Panc1 (cell line): ENCODE measurements at regions not wholly inside any gene's neighbourhood (a gene's known extent, or its start where the extent isn't known, plus 50 kb on each side); places are given as distances from the start of the nearest gene placed in this dataset.

Source experiments
- ATAC-seq: fragments of 200-7000 bp; cut with Tn5 transposase; 2 replicates; pipeline ENCODE4 v1.9.1; 2020; ENCODE audit warnings: mild to moderate bottlenecking, moderate library complexity
- BruUV-seq: library from RNA; stranded (reverse); fragments of 400-500 nt; replicated peaks from 2 replicates; lab custom pipeline; 2021; lab: Mats Ljungman, UMichigan
- CTCF ChIA-PET: fragments of 300-600 bp; sonication (Branson Sonifier 250); formaldehyde crosslinking; loops from one replicate; lab custom pipeline; 2022; ENCODE audit warnings: antibody characterized with exemption; lab: Charles Lee
- POLR2A ChIA-PET: fragments of 300-600 bp; sonication (Branson Sonifier 250); formaldehyde crosslinking; loops from one replicate; lab custom pipeline; 2022; ENCODE audit warnings: antibody characterized with exemption; lab: Charles Lee
- DNase-seq: peaks from one replicate; pipeline ENCODE4 v3.0.0-alpha.2; 2010; ENCODE audit warnings: low read depth, low spot score
- H3K27ac ChIP-seq: 2 replicates; pipeline ENCODE4 v1.5.1; 2011; ENCODE audit warnings: mild to moderate bottlenecking, low read length, inconsistent platforms
- H3K27me3 ChIP-seq: fragments of 200-500 bp; sonication (Bioruptor generic); 2 replicates; pipeline ENCODE4 v1.6.0; 2014; ENCODE audit warnings: low read length, inconsistent platforms; ENCODE audit not compliant: control insufficient read depth, insufficient read depth
- H3K36me3 ChIP-seq: fragments of 200-500 bp; sonication (Bioruptor generic); 2 replicates; pipeline ENCODE4 v1.5.1; 2014; ENCODE audit warnings: inconsistent platforms, mild to moderate bottlenecking, low read length, moderate library complexity; ENCODE audit not compliant: control insufficient read depth, insufficient read depth
- H3K4me1 ChIP-seq: 2 replicates; pipeline ENCODE4 v1.5.1; 2011; ENCODE audit warnings: inconsistent platforms, mild to moderate bottlenecking, low read length, moderate library complexity; ENCODE audit not compliant: control insufficient read depth, insufficient read depth
- H3K4me3 ChIP-seq, 2 experiments: 2 replicates each; pipeline ENCODE4 v1.5.1; 2011 to 2012; ENCODE audit warnings: low read depth in 2 of 2, low read length in 2 of 2, mild to moderate bottlenecking in 2 of 2, inconsistent platforms in 1 of 2, moderate library complexity in 1 of 2
- H3K9me3 ChIP-seq: fragments of 200-500 bp; sonication (Bioruptor generic); 2 replicates; pipeline ENCODE4 v1.5.1; 2014; ENCODE audit warnings: low read depth, mild to moderate bottlenecking, inconsistent platforms, low read length, moderate library complexity; ENCODE audit not compliant: control insufficient read depth, insufficient read depth
- CTCF ChIP-seq: fragments of 450-650 bp; IDR thresholded peaks from 2 replicates; pipeline ENCODE4 v1.5.1; 2017; ENCODE audit warnings: mild to moderate bottlenecking
- POLR2AphosphoS5 ChIP-seq: IDR thresholded peaks from 2 replicates; pipeline ENCODE4 v1.6.1; 2012; ENCODE audit warnings: mild to moderate bottlenecking, low read depth, low read length, moderate library complexity
- REST ChIP-seq, 2 experiments: IDR thresholded peaks; 2 replicates each; pipeline ENCODE4 v1.6.1; 2011 to 2012; ENCODE audit warnings: low read depth in 2 of 2, control low read depth in 1 of 2, low read length in 1 of 2, mild to moderate bottlenecking in 1 of 2, moderate library complexity in 1 of 2; ENCODE audit not compliant: insufficient read depth in 1 of 2
- SIN3A ChIP-seq: IDR thresholded peaks from 2 replicates; pipeline ENCODE4 v1.6.1; 2012; ENCODE audit warnings: low read depth, mild to moderate bottlenecking, low read length, moderate library complexity, borderline replicate concordance; ENCODE audit not compliant: insufficient read depth
- TCF7L2 ChIP-seq: IDR thresholded peaks from 2 replicates; pipeline ENCODE4 v1.6.1; 2011; ENCODE audit warnings: mild to moderate bottlenecking, low read depth, low read length, inconsistent platforms
- in situ Hi-C: cut with HindIII; loops from 2 replicates; pipeline ENCODE4 v1.10.0; 2016; ENCODE audit warnings: low sequenced_read_pairs, low pct_unique_long_range_greater_than_20kb
- intact Hi-C: fragments of 100-400 bp; cut with micrococcal nuclease; formaldehyde crosslinking; loops from one replicate; pipeline ENCODE4 v1.10.0; 2022; ENCODE audit not compliant: unreplicated experiment

GRCh38 chr1:84758476-84758875 lies 68.2 kb upstream of the SSX2IP start:
- intact Hi-C loops = loop anchor here (10.0 kb wide), 1 partner anchor 324 kb away; no protein-coding TSS in a partner anchor
- in situ Hi-C loops = loop anchor here (10.0 kb wide), 1 partner anchor 844 kb away; no protein-coding TSS in a partner anchor
- TF ChIP-seq CTCF (no peak), REST (IDR thresholded peaks at IDR 0.05; ENCODE audit: insufficient read depth in 1 of 2, low read depth in 2 of 2, low read length in 1 of 2) (no peak), POLR2AphosphoS5 (no peak), SIN3A (no peak), TCF7L2 (no peak)
- ATAC-seq = no peak
- Histone ChIP-seq H3K36me3 (no peaks in the 10 kb centered on the region), H3K4me1 (no peaks in the 10 kb centered on the region; the same call in 1 of the 2 replicates), H3K4me3 (no peak overlapping the region), H3K9me3 (no peaks in the 10 kb centered on the region), H3K27ac (no peak overlapping the region), H3K27me3 (peaks cover 4% of the 10 kb centered on the region)
- POLR2A ChIA-PET = interaction anchor here (0.5 to 1.1 kb wide), 4 partner anchors 67 to 254 kb away, joined by 3 read pairs; no protein-coding TSS in a partner anchor
- no peak for DNase-seq
- CTCF ChIA-PET = interaction anchor here (0.7 to 2.2 kb wide), 3 partner anchors 14 to 131 kb away, joined by 3 to 8 read pairs (median 6); no protein-coding TSS in a partner anchor
- no TSS peak for BruUV-seq

GRCh38 chr1:84757301-84757700 lies 67.0 kb upstream of the SSX2IP start:
- TF ChIP-seq TCF7L2 (no peak), SIN3A (no peak), CTCF (peak; percentile 67), REST (IDR thresholded peaks at IDR 0.05; ENCODE audit: insufficient read depth in 1 of 2, low read depth in 2 of 2, low read length in 1 of 2) (no peak), POLR2AphosphoS5 (no peak)
- CTCF ChIA-PET = interaction anchor here (0.7 to 2.2 kb wide), 7 partner anchors 11 to 251 kb away, joined by 3 to 8 read pairs (median 3); partner anchors contain the start of gene GNG5
- no TSS peak for BruUV-seq

More at GRCh38 chr1:84757301-84757700, 67.0 kb upstream of the SSX2IP start:
- Histone ChIP-seq H3K27ac (no peak overlapping the region), H3K9me3 (no peaks in the 10 kb centered on the region), H3K36me3 (no peaks in the 10 kb centered on the region), H3K4me1 (no peaks in the 10 kb centered on the region; the same call in 1 of the 2 replicates), H3K4me3 (no peak overlapping the region), H3K27me3 (peaks cover 3% of the 10 kb centered on the region; the same call in 1 of the 2 replicates)
- ATAC-seq = no peak
- no peak for DNase-seq
- intact Hi-C loops = loop anchor here (10.0 kb wide), 1 partner anchor 322 kb away; no protein-coding TSS in a partner anchor
- POLR2A ChIA-PET = no interaction called here
- in situ Hi-C loops = loop anchor here (10.0 kb wide), 1 partner anchor 842 kb away; no protein-coding TSS in a partner anchor
